ENCODE measurements at regions not wholly inside any gene's neighbourhood (a gene's known extent, or its start where the extent isn't known, plus 50 kb on each side); places are given as distances from the start of the nearest gene placed in this dataset.

- TF ChIP-seq, protein P1, sequence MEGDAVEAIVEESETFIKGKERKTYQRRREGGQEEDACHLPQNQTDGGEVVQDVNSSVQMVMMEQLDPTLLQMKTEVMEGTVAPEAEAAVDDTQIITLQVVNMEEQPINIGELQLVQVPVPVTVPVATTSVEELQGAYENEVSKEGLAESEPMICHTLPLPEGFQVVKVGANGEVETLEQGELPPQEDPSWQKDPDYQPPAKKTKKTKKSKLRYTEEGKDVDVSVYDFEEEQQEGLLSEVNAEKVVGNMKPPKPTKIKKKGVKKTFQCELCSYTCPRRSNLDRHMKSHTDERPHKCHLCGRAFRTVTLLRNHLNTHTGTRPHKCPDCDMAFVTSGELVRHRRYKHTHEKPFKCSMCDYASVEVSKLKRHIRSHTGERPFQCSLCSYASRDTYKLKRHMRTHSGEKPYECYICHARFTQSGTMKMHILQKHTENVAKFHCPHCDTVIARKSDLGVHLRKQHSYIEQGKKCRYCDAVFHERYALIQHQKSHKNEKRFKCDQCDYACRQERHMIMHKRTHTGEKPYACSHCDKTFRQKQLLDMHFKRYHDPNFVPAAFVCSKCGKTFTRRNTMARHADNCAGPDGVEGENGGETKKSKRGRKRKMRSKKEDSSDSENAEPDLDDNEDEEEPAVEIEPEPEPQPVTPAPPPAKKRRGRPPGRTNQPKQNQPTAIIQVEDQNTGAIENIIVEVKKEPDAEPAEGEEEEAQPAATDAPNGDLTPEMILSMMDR (IDR thresholded peaks at IDR 0.05; ENCODE audit: extremely low read depth, low read depth, low read length) = no peak
- Histone ChIP-seq H3K27me3 (ENCODE audit: insufficient read depth, low read length) (no peaks in the 10 kb centered on the region), H3K79me2 (ENCODE audit: insufficient read depth, low read length) (no peaks in the 10 kb centered on the region), H4K20me1 (ENCODE audit: insufficient read depth, low read length) (no peaks in the 10 kb centered on the region), H3K9me3 (ENCODE audit: low read depth, low read length) (no peaks in the 10 kb centered on the region), H2AFZ (ENCODE audit: low read length) (no peak overlapping the region), H3K4me1 (ENCODE audit: insufficient read depth, low read length) (no peaks in the 10 kb centered on the region), H3K4me3 (ENCODE audit: insufficient read depth, low read length) (no peak overlapping the region), H3K36me3 (ENCODE audit: insufficient read depth, low read length) (no peaks in the 10 kb centered on the region), H3K27ac (ENCODE audit: low read depth, low read length) (no peak overlapping the region), H3K4me2 (ENCODE audit: insufficient read depth, low read length) (no peak overlapping the region)
- DNase-seq (ENCODE audit: insufficient read length, low spot score, missing footprints) = no peak
These were observed 433.0 kb upstream of the REG3G start for GRCh38 chr2:78592491-78592890.

GRCh38 chr2:78601113-78601512 lies 424.4 kb upstream of the REG3G start:
- H3K4me3 ChIP-seq (ENCODE audit: insufficient read depth, low read length) = no peak overlapping the region
- H3K4me2 ChIP-seq (ENCODE audit: insufficient read depth, low read length) = no peak overlapping the region
- no peaks in the 10 kb centered on the region for H3K79me2 ChIP-seq (ENCODE audit: insufficient read depth, low read length)
- H3K27me3 ChIP-seq (ENCODE audit: insufficient read depth, low read length) = no peaks in the 10 kb centered on the region
- H4K20me1 ChIP-seq (ENCODE audit: insufficient read depth, low read length) = no peaks in the 10 kb centered on the region
- H3K4me1 ChIP-seq (ENCODE audit: insufficient read depth, low read length) = no peaks in the 10 kb centered on the region
- no peak overlapping the region for H2AFZ ChIP-seq (ENCODE audit: low read length)
- no peak for DNase-seq (ENCODE audit: insufficient read length, low spot score, missing footprints)
- no peak overlapping the region for H3K27ac ChIP-seq (ENCODE audit: low read depth, low read length)
- TF ChIP-seq, protein P1 (IDR thresholded peaks at IDR 0.05; ENCODE audit: extremely low read depth, low read depth, low read length) = no peak
- no peaks in the 10 kb centered on the region for H3K36me3 ChIP-seq (ENCODE audit: insufficient read depth, low read length)
- no peaks in the 10 kb centered on the region for H3K9me3 ChIP-seq (ENCODE audit: low read depth, low read length)

- no peak overlapping the region for H3K4me2 ChIP-seq (ENCODE audit: insufficient read depth, low read length)
- no peak overlapping the region for H3K27ac ChIP-seq (ENCODE audit: low read depth, low read length)
- no peak overlapping the region for H2AFZ ChIP-seq (ENCODE audit: low read length)
- no peaks in the 10 kb centered on the region for H4K20me1 ChIP-seq (ENCODE audit: insufficient read depth, low read length)
- H3K27me3 ChIP-seq (ENCODE audit: insufficient read depth, low read length) = no peaks in the 10 kb centered on the region
- TF ChIP-seq, protein P1 (IDR thresholded peaks at IDR 0.05; ENCODE audit: extremely low read depth, low read depth, low read length) = no peak
- H3K4me1 ChIP-seq (ENCODE audit: insufficient read depth, low read length) = no peaks in the 10 kb centered on the region
- H3K9me3 ChIP-seq (ENCODE audit: low read depth, low read length) = no peaks in the 10 kb centered on the region
- H3K4me3 ChIP-seq (ENCODE audit: insufficient read depth, low read length) = no peak overlapping the region
- H3K36me3 ChIP-seq (ENCODE audit: insufficient read depth, low read length) = no peaks in the 10 kb centered on the region
- no peaks in the 10 kb centered on the region for H3K79me2 ChIP-seq (ENCODE audit: insufficient read depth, low read length)
- no peak for DNase-seq (ENCODE audit: insufficient read length, low spot score, missing footprints)
These were observed 422.6 kb upstream of the REG3G start for GRCh38 chr2:78602862-78603261.

DNA sequence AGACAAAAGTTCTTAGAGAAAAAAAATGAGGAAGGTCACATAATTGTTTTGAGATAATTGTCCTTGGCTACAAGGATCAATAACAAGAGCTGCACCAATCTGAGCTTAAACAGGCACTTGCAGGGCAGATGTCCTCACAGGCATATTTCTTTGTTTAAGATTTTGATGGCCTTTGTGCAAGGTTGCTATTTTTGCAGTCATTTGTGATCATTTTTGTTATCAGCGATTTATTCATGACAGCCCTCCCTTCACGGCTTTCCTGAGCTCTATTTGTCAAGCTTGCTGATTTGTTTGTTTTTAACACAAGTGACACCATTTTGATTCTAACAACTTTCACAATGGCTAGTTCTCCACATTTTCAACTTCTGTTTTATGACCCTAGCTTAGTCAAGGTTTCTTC lies 418.6 kb upstream of the REG3G start:
- TF ChIP-seq, protein P1 (IDR thresholded peaks at IDR 0.05; ENCODE audit: extremely low read depth, low read depth, low read length) = no peak
- Histone ChIP-seq H3K9me3 (ENCODE audit: low read depth, low read length) (no peaks in the 10 kb centered on the region), H3K4me2 (ENCODE audit: insufficient read depth, low read length) (no peak overlapping the region), H3K4me3 (ENCODE audit: insufficient read depth, low read length) (no peak overlapping the region), H2AFZ (ENCODE audit: low read length) (no peak overlapping the region), H3K36me3 (ENCODE audit: insufficient read depth, low read length) (no peaks in the 10 kb centered on the region), H3K27ac (ENCODE audit: low read depth, low read length) (no peak overlapping the region), H3K79me2 (ENCODE audit: insufficient read depth, low read length) (no peaks in the 10 kb centered on the region), H3K27me3 (ENCODE audit: insufficient read depth, low read length) (no peaks in the 10 kb centered on the region), H4K20me1 (ENCODE audit: insufficient read depth, low read length) (no peaks in the 10 kb centered on the region), H3K4me1 (ENCODE audit: insufficient read depth, low read length) (no peaks in the 10 kb centered on the region)
- no peak for DNase-seq (ENCODE audit: insufficient read length, low spot score, missing footprints)
